SK-N-SH treated with all-trans-retinoic acid at 6 μM for 48 hours (cell line): ENCODE measurements at regions not wholly inside any gene's neighbourhood (a gene's known extent, or its start where the extent isn't known, plus 50 kb on each side); places are given as distances from the start of the nearest gene placed in this dataset.

ENCODE experiments used
- ARNTL ChIP-seq: fragments of 450-650 bp; formaldehyde crosslinking; IDR thresholded peaks from 2 replicates; pipeline ENCODE4 v1.5.0; 2020; ENCODE audit warnings: low read depth, mild to moderate bottlenecking, moderate library complexity, borderline replicate concordance
- CSDC2 ChIP-seq: fragments of 250-450 bp; sonication (Bioruptor Pico); IDR thresholded peaks from 2 replicates; pipeline ENCODE4 v1.5.0; 2020; ENCODE audit warnings: mild to moderate bottlenecking, moderate library complexity
- ESRRG ChIP-seq: fragments of 250-450 bp; sonication (Bioruptor Pico); IDR thresholded peaks from 2 replicates; pipeline ENCODE4 v1.6.1; 2021; ENCODE audit warnings: mild to moderate bottlenecking
- OSR1 ChIP-seq: fragments of 250-450 bp; sonication (Bioruptor Pico); IDR thresholded peaks from 2 replicates; pipeline ENCODE4 v1.8.0; 2022; ENCODE audit warnings: moderate library complexity, mild to moderate bottlenecking, inconsistent platforms
- SNAI2 ChIP-seq: fragments of 250-450 bp; sonication (Bioruptor Pico); IDR thresholded peaks from 2 replicates; pipeline ENCODE4 v1.5.0; 2020; ENCODE audit warnings: mild to moderate bottlenecking, moderate library complexity
- ZFP3 ChIP-seq: fragments of 250-450 bp; sonication (Bioruptor Pico); IDR thresholded peaks from 2 replicates; pipeline ENCODE4 v1.5.0; 2020; ENCODE audit warnings: mild to moderate bottlenecking, moderate library complexity
- ZFP30 ChIP-seq: fragments of 450-650 bp; formaldehyde crosslinking; IDR thresholded peaks from 2 replicates; pipeline ENCODE4 v1.5.0; 2022; ENCODE audit warnings: mild to moderate bottlenecking, moderate library complexity
- ZNF70 ChIP-seq: fragments of 450-650 bp; formaldehyde crosslinking; IDR thresholded peaks from 2 replicates; pipeline ENCODE4 v1.5.0; 2020; ENCODE audit warnings: mild to moderate bottlenecking, moderate library complexity
- TF ChIP-seq, protein P1 (sequence below): fragments of 250-450 bp; sonication (Bioruptor Pico); IDR thresholded peaks from 2 replicates; pipeline ENCODE4 v1.8.0; 2020; ENCODE audit warnings: mild to moderate bottlenecking, moderate library complexity, borderline replicate concordance

DNA sequence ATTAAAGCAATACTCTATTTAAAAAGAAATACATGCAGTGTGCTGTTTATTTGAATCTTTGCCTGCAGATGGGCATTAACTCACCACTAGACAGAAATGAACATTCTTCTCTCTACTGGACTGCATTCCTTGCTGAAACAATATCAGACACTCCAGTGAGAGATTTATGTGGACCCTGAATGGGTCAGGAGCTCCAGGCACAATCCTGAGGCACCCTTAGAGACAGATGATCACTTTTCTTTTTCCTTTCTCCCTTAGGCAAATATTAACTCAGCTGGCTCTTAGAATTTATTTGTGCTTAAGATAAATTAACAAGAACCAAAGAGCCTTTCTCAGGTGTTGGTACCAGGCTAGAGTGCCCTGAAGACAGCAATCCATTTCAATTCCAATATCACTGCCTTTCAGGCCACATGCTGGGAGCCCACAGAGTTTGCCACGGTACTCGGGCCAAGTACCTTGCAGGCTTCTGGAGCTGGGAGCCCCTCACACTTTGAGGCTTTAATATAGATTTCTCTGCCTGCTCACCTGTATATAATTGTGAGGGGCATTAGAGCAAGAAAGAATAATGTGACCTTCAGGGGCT lies 173.0 kb downstream of the EMP1 start:
- TF ChIP-seq ESRRG (no peak), ZFP30 (CRISPR knock-in tag) (no peak), ZNF70 (CRISPR knock-in tag) (no peak), CSDC2 (CRISPR knock-in tag) (no peak), SNAI2 (no peak), OSR1 (CRISPR knock-in tag) (no peak), ARNTL (CRISPR knock-in tag) (no peak), ZFP3 (no peak)
- TF ChIP-seq, protein P1, sequence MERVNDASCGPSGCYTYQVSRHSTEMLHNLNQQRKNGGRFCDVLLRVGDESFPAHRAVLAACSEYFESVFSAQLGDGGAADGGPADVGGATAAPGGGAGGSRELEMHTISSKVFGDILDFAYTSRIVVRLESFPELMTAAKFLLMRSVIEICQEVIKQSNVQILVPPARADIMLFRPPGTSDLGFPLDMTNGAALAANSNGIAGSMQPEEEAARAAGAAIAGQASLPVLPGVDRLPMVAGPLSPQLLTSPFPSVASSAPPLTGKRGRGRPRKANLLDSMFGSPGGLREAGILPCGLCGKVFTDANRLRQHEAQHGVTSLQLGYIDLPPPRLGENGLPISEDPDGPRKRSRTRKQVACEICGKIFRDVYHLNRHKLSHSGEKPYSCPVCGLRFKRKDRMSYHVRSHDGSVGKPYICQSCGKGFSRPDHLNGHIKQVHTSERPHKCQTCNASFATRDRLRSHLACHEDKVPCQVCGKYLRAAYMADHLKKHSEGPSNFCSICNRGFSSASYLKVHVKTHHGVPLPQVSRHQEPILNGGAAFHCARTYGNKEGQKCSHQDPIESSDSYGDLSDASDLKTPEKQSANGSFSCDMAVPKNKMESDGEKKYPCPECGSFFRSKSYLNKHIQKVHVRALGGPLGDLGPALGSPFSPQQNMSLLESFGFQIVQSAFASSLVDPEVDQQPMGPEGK: no peak
